ENCODE measurements at regions not wholly inside any gene's neighbourhood (a gene's known extent, or its start where the extent isn't known, plus 50 kb on each side); places are given as distances from the start of the nearest gene placed in this dataset.

DNA sequence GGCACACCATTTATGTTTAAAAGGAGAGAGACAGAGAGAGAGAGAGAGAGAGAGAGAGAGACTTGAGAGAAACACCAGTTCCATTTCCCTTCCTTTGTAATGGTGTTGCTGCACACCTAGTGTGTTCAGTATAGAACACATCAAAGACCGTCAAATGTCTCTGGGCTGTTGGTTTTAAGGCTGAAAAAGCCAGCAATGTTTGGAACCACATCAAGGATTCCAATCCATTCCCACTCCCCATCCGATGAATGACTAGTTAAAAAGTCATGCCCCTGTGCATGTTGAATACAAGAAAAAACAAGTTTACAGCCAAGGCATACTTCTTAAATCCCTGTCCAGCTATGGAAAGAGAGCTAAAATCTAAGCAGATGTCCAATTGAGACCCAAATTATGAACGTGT, 83.0 kb upstream of the IFNE start:
- no peak for DNase-seq

DNA sequence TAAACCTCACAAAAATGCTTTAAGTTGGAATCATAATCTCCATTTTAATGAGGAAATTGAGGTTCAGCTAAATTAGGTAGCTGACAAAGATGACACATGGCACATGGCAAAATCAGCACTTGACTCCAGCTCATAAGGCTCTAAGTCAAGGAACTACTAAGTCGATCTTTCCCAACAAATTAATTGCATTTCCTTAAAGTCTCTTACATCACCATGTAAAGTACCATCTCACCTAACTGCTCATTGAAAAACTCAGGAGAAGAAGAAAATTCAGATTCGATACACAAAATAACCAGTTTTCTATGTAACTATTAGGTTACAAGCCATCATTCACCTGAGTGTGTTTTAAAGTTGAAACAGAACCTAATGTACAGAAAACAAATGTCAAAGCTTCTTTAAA, 85.8 kb upstream of the IFNE start:
- no peak for DNase-seq

DNA sequence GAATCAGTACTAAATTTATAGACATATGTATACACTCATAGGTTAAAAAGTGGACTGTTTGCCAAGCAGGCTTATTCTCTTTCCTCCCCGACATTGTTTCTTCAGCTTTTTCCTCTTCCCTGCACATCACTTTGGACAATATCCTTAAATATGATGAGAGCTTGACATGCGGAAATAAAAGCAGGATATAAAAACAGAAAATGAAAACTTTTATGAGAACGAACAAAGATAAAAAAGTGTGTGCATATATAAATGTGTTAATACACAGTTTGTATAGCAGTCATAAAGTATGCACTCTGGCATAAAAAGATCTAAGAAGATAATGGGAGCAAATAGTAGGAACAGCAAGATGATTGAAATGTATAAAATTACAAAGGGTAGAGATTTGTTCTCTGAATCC, 86.4 kb upstream of the IFNE start:
- no peak for DNase-seq

DNA sequence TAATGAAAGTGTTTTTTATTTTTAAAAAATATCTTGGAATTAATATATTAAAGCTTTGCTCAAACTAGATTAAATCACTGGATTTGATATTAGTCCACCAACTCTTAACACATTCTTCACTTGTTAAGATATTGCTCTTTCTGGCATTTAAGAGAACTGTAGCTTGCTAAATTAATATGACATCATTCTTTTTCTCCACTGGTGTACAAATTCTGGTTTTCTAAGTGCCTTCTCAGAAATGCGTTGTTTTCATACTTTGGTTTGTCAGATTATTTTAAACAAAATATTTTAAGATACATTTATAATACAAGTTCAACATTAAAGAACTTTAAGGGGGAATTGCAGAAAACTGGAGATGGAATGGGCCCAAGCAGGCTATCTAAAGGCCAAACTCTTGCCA, 87.6 kb upstream of the IFNE start:
- no peak for DNase-seq

DNA sequence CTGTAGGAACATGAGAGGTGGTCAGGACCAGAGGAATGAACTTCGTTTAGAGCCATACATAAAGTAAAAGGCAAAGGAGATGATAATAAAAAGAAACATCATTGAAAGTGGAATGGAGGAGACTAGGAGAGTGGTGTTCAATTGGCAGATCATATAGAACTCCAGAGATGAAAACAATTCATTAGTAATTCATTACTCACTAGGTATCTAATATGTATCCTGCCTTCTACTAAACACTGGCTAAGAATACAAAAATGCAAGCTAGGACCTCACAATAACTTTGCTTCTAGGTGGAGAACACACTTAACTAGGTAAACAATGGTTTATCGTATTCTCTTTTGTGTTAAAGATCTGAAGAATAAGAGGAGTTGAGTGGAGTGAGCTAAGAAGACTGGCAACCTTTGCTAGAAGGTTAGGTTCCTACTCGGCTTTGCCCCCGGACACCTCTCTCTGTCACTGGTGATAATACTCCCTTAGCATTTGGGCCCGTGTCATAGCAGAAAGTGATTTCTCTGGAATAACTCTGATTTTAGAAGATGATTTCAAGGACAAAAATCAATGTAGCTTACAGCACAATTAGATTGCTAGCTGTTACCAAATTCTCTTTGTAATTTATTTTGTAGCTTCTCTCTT, 88.6 kb upstream of the IFNE start:
- DNase-seq, result no peak

DNA sequence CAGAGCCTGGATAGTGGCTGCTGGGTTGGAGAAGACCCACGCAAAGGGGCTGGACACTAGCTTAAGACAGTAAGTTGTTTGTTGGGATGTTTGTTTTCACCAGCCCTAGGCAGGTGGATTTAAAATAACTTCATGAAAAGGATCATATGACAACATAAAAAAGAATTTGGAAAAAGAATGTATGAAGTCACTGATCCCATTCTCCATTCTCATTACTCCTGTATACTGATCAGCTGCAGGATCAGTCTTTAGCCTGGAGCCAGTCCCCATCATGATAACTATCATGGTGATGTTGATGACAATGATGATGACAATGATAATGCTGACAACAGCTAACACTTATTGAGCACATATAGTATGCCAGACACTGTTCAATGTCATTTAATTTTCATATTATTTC, 92.1 kb upstream of the IFNE start:
- DNase-seq, result no peak

DNA sequence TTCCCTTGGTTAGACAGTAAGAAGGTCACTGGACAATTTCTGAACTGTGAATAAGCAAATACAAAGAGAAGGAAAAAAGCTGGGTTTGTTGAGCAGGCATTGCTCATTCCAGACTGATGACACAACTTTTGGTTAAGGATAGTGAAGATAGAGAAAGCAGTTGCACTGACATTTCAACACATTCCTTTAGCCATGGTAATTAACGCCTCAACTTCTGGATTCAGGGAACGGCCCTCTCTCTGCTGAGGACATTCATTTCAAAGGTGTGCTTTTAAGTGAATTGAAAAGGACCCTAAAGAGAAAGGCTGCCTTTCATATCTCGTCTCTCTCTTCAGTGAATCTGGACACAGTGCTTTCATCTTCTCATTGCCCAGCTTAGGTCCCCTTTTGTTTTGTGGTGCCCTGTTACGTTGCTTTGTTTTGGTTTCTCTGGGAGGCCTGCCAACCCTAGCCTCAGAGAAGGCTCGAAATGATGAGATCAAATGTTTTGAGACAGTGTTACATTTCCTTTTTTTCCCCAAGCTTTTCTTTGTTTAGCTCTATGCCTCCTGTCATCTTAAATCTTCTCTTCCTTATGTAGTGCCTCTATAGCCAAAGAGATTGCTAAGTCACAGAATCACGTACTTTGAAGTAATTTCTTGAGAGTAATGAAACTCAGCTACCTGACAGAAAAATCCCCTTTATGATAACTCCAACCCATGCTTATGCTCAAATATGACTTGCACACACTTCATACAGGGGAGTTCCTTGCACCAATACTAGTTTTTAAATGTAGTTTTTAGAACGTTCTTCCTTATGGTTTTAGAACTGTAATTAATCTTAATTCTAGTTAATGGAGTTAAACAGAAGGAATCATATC, 94.4 kb upstream of the IFNE start:
- DNase-seq, result no peak

DNA sequence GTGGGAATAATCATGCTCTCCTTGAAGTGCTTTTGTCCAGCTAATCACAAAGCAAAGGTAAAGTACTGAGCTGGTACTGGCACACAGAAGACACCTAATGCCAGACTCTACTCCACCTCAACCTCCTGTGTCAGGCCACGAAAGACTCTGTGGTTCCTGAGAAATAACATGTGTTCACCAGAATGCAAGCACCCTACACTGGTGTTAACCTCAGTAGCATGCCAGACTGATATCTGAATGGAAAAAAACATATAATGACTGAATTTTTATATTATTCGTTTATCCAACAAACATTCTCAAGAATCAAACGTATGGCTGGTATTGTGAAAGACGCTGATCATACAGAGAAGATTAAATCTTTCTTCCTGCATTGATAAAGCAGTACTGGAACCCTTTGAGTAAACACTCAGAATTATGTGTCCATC, 97.1 kb upstream of the IFNE start:
- no peak for DNase-seq

DNA sequence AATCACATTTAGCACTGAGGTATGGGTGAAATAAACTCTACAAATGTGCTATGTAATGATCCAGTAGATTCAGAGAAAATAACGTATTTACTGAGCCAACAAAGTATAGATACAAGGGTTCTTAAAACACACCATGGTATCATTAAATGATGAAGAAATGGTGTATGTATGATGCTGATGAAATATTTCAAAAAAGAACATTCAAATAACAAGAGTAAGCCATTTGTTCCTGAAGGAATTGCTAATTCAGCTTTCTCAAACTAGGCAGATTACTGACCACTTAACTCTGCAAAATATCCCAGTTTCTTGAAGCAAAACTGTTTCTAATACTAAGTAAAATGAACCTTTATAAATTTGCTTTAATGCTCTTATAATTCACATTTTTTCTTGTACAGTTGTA, 97.6 kb upstream of the IFNE start:
- DNase-seq, result no peak

DNA sequence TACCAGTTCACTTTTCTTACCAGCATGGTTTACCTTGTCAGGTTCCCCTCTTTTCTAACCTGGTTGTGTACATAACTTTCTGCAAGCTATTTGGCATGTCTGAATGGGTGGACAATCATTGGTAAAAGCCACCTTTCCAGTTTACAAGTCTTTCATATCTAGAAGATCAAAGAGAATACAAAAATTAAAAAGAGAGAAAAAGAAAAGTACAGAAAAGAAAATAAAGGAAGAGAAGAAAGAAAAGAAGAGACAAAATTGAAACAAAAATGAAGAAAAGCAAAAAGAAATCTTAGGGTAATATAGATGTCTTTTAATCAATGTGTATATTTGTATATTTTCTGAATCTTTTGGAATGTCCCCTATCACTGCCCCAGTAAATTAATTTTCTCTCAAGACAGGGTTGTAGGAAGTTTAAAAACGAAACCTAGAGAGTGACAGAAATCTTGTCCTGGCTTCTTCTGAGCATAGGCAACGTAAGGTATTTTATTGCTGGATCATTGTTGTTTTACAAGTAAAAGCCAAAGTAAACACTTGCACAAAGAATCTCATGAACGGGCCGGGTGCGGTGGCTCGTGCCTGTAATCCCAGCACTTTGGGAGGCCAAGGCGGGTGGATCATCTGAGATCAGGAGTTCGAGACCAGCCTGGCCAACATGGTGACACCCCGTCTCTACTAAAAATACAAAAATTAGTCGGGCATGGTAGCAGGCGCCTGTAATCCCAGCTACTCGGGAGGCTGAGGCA, 98.7 kb upstream of the IFNE start:
- DNase-seq, result no peak

DNA sequence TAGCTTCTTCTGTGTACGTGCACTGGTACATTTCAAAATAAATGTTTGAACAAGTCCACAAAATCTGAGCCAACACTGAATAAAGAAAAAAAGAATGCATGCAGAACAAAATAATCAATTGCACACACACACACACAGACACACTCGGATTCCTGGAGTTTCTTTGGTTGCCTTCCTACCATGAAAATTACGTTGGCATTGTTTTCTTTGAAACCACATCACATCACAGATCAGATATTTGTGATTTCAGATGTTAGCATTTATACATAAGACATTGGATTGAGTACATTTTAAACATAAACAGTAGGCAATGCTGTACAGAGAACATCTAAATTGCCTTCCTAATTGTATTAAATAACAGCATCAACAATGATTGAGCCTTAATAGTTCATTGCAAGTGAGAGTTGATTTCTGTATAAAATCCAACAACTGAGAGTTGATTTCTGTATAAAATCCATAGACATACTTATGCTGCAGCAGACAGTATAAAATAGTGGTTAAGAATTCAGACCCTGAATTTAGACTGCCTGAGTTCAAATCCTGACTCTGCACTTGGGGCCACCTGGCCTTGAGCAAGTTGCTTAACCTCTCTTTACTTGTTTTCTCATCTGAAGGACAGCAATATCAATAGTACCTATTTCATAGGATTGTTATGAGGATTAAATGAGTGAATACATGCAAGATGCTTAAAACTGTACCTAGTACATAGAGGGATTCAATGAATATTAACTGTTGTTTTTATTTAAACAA, 101.7 kb upstream of the IFNE start:
- DNase-seq, result no peak

DNA sequence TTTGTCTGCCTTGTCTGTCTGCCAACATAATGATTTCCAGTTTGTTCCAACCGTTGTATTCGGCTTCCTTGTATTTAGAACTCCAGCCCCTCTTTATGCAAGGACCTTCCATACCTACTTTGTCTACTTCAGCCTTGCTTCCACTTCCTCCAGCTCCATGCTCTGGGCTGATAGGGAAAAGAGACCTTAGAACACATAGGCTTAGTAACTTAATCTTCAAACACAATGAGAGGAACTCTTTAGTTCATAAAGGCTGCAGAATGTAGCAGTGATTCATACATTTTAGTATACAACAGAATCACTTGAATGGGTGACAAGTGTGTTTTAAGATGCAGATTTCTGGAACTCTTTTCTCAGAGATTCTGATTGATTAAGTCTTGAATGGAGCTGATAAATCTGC, 102.8 kb upstream of the IFNE start:
- DNase-seq, result no peak

DNA sequence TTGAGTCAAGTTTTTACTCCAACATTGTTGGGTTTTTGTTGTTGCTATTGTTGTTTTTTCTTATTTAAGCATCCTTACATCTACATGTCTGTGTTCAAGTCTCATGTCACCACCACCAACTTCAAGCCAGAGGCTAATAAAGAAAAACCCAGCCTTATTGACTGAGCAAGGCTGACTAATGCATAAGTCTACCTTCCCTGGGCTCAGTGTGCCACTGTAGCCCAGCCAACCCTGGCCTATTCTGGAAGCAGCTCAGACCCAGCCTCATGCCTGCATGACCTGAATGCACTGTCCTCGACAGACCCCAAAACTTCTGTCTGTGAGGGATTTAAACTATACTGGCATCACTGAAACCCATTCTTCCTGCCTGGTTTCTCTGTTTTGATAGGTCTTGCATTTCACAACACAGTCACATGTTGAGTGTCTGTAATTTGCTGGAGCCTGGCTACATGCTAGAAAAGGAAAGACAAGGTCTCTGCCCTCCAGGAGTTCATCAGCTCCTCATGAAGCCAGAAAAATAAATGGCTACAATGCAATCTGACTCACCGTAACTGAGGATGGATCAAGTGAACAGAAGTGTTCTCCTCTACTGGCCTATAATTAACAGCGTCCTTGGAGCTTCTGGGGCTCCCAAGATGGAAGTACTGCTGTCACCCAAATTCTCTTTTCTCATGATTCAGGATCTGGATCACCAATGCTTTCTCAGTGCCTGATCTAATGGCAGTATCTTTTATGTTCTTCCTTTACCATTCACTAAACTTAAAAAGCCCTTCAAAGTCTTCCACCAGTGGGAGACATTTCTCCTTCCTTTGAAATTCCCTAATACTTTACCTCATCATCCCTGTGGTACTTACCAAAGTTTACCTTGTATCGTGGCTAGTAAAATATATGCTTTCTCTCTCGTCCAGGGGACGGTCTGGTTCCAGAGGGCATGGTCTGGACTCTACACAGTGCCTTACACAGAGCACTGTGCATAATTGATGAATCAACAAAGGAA, 103.9 kb upstream of the IFNE start:
- no peak for DNase-seq

DNA sequence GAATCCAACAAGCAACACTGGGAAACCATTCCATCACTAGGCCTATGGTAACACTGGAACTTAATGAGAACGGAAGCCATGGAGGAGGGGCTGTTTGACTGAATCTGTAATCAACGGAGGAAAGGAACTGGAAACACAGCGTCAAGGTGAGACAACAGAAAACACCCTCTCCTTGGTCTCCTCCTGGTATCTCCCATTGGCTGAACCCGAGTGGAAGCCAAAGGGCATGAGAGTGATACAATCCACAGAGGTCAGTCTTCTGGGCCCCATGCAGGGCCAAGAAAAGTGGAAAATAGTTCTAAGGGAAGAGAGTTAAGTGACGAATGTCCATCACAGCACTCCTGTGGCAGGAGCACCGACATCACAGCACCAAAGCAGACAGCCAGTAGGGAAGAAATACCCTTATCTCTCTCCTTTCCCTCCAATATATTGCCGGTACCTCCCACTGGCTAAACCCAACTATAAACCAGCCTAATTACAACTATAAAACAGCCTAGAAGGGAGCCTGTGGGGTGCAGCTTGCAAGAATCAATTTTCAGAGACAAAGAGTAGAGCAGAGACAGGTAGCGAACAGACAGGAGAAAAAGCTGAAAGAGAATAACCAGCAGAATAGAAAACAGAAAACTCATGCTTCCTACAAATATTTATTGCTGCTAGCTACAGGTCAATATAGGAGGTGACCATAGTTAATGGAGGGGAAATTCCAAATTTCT, 107.4 kb upstream of the IFNE start:
- no peak for DNase-seq

DNA sequence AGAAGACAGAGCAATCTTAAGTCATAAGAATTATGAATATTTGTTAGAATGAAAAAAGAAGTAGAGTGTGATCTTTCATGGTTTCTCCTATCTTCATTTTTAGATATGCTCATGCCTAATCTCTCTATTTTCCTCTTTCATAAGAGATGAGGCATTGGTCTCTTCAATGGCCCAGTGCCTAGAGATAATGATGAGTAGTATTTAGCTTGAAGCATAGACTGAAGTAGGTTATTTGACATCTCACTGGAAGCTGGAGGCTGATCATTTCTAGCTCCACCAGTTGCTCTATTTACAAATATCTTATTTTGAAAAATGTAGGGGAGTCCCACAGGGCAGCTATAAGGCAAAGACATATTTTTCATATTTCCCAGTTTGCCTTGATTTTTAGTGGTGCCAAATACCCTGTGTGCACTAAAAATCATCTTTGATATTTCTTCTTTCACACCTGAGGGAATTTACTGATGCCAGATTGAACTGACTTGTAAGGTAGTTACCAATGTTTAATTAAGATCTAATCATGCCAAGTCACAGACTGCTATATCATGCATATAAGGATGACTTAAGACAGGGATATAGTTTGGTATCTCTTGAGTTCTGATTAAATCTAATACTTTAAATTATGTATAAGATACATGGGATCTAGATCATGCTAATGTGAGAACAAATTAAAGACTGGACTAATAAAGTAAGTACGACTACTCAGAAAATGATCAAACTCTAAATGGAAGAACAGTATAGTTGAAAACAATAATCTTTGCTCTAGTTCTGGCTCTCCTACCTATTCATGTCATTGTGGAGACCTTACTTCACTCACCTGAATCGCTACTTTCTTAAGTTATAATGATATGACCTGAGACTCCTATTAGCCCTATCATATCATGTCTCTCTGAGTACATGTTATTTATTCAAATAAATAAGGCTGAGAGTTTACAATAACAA, 108.2 kb upstream of the IFNE start:
- no peak for DNase-seq

DNA sequence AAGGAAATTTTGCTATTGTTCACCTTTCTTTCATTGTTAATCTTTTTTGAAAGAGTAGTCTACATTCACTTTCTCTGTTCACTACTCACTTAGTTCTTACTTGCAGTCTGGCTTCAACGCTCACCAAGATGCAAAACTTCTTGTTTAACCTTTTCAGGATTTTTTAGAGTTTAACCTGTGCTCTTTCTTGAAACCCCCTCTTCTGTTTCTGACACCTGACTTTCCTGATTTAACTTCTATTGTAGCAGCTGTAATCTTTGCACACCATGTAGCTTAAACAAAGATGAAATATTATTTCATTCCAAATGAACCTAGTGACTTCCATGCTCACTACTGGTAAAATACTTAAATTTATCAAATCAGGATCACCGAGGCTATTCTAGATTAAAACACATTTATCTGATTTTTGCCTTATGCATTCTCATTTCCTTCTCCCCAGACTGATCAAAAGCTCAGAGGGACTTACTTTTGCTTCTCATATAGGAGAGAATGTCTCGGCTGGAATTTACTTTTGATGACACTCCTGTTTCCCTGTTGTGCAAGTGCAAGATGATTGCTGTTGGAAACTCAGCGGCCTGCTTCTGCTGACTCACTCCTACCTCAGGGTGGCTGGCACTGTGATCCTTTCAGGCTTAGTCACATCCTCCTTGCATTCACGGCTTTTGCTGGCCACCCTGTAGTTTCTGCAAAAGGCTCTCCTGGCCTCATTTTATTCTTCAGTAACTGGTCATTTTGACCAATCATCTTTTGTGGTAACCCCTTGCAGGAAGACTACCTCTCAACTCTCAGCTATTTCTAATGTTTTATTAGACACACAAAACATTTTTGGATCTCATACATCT, 109.3 kb upstream of the IFNE start:
- no peak for DNase-seq

DNA sequence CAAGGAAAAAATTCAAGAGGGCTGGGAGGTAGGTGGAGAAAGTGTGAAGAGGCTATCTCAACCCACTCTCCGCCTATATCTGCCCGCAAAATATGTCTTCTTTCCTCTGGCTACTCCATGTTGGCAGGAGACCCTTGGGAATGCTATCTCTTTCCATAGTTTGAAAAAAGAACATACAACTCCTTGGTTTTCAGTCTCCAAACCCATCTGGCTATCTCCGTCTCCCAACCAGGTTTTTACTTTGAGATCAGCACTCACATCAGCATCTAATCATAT, 109.9 kb upstream of the IFNE start:
- DNase-seq, result no peak

DNA sequence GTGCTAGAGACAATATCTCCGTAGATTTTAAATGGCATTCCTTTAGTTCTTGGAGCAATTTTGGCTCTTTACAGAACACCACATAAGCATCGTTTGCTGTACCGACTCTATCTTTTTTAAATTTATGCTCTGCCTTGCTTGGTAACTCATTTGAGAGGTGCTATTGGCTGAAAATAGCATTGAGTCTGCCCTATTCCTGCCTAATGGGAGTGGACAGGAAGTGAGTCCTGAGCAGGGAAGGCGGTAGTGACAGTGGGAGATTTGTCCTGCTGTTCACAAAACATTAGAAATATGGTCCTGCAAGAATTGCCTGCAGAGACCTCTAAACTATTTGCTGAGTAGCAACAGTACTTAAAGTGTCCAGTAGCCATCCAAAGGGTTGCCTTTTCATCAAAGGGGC, 115.2 kb upstream of the IFNE start:
- DNase-seq, result no peak

DNA sequence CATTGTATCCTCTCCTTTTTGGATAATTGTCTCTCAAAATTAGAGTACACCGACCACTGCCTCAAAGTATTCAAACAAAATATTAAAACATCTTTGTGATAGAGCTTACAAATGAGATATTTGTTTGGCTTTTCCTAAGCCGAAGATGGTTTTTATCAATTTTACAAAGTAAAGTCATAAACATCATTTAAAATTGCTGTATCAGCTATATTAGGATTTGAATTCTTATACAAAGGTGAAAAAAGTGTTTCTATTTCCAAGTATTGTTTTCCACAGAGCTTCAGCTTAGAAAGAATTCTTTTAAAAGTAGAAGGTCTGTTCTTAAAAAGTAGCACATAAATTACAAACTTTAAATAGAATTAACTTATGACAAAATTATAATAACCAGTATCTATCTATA, 116.6 kb upstream of the IFNE start:
- no peak for DNase-seq
